ENCODE measurements at regions not wholly inside any gene's neighbourhood (a gene's known extent, or its start where the extent isn't known, plus 50 kb on each side); places are given as distances from the start of the nearest gene placed in this dataset.

DNA sequence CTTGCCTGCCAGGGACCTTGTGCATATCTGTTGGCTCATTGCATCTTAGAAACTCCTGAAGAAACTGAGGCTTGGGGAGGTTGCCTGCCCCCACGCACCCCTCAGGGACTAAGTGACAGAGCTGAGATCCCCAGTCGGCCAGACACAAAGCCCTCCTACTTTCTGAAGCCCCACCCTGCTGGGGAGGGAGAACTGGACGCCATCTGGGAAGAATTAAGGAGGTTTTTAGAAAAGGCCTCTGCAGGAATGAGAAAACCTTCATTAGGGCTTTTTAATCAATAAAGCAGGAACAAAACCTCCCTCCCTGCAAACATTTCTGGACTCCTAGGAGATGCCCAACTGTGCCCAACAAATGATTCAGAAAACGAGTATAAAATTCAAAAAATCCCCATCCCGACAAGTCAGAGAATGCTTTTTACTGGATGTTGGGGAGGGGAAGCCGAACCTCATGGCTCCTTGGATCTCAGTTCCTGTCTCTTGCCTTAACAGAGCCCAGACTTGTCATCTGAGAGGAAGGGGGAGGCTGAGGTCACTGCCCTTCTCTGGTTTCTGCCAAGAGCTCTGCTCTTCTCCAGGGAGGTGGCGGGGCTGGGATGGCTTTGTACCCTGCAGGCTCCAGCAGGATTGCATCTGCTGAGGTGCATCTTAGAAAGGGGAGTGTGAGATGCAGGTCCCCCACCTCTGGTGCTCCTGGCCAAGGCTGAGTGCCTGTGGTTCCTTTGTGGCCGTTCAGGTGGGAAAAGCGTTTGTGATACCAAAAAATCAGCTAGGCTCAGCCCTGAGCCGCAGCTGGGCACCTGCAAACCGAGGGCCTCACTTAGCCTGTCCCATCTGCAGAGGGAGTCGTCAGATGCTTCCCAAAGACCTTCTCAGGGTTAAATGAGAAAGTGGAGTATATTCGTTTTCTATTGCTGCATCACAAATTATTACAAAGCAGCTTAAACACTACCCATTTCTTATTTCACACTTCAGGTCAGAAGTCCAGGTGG, 142.4 kb downstream of the ZFP36L2 start:
- no peak for DNase-seq

DNA sequence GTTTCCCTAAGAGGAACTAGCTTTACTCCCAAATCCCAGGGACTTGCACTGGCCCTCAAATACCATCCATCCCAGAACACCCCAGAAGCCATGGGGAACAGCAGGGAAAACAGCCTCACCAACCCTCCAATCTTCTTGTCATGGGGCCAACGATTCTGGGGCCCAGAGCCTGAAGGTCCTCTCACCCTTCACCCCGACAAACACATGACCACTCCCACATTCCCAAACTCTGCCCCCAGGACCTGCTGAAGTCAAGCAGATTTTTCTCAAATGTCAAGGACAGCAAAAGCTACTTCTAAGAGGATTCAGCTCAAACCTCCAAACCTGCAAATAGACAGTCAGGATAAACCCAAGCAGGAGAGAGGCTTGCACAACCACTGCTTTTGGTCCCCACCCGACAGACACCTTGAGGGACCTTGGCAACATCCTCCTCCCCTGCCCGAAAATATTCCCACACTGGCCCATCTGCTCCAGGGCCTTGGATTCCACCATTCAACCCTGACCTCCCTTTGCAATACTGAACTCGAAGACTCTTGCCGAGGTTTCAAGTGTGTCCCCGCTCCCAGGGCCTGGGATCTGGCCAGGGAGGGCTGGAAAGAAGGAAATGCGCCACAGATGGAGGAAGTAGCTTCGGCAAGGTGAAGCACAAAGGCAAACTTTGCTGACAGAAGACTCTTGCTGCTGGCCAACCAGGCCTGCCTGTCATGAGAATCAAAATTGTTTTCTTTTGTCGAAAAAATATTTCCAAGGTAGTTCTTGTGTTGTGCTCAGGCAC, 143.3 kb downstream of the ZFP36L2 start:
- no peak for DNase-seq

DNA sequence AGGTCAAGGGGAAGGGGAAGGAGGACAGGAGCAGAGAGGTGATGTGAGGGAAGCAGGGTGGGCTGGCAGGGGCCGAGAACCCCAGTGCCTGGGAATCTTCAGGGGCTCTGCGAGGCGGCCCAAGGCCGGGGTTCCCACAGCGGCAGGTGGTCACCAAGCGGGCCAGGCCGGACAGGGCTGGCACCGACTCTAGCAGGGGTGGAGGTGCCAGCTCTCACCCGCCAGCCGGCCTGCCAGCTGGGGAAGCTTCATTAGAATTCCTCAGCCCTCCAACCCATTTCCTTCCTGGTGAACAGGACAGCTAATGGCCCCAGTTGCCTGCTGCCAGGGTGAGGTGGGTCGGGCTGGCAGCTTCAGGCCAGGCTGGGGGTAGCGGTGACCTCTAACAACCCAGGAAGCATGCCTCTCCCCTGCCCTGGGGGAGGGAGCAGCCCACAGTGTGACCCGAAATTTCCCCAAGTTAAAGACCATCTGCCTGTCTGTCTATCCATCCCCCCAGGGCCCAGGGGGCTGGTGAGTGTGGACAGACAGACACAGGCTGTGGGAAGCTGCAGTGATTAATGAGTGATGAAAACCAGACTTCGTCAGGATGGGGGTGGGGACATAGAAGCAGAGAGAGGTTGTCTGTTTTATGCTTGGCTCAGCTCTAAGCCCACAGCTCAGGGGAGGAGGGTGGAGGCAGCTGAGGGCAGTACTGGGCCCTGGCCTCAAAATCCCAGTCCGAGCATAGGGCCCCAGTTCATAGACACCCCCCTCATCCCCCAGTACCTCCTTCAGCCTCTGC, 144.1 kb downstream of the ZFP36L2 start:
- no peak for DNase-seq

DNA sequence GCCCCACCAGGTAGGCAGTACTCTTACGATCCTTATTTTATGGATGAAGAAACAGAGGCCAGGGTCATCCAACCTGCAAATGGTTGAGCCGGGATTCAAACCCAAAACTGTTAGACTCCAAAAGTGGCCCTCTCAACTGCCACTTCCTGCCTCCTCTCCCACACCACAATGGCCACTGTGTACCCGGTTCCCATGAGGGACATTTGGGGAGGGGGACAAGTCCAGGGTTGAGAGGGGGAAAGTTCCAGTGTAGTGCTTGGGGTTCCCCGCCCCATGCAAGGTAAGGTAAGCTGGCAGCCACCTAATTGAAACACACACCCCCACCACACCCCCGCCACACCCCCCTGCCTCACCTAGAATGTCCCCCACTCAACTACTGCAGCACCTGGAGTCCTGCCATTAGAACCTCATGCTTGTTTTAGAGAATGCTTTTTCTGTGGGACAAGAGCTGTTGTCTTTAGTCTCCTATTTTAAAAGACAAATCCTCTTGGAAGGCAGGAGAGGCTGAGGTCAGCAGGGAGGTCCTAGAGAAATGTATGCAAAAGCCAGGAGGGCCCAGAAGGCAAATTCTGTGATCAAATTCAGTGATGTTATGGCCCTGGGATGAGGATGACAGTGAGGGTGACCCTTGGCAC, 145.2 kb downstream of the ZFP36L2 start:
- no peak for DNase-seq

DNA sequence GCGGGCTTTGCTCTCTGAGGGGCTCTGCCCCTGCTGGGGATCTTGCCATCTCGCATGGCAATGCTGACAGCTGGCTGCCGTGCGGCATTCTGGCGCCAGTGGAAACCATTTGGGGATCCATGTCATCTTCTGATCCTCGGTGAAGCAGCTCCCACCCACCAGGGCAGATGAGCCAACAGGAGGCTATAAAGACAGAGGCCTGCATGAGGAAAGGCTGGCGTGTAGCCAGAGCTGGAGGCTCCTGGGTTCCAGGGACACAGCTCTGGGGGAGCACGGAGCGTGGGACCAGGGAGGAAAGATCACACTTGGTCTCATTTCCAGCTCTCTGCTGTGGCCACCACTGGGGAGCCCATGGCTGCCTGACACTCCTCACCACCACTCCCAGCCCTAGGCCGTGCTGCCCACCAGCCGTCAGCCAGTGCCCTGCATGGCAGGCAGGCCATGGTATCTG, 145.8 kb downstream of the ZFP36L2 start:
- DNase-seq, result no peak

DNA sequence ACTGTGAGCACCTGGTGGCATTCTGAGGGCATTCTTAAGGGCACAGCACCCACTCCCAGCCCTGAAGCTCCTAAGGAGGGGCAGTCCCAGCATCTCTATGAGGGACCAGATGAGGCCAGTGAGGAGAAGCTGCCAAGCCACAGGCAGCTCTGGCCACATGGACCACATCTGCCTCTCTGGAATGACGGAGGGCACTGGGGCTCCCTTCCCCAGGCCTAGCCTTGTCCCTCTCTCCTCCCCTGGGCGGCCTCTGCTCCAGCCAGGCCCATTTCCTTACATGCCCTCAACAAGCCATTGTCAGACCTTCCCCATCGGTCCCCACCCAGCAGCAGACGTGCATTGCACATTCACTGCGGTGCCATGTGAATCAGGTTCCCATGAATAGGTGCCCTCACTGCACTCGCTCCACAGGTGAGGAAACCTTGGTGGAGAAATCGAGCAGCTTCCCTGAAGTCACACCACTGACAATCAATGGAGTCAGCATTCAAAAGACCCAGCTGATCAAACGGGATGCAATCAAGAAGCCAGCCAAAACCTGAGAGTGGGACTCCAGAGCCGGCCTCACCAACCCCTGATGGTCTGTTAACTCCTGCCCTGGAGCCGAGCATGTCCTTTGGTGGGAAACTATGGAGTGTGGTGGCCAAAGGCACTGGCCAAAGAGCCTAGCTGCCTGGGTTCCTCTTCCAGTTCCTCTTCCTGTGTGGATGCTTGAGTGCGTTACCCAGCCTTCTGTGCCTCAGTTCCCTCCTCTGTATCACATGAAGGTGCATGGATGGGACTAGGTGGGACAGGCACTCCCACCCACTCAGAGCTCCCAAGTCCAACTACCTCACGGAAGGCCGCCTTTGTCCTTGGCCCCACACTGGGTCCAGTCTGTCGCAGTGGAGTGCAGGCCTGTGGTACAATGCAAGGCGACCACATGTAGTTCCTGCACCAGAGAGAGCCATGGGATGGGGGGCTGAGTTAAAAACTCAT, 147.3 kb downstream of the ZFP36L2 start:
- no peak for DNase-seq

DNA sequence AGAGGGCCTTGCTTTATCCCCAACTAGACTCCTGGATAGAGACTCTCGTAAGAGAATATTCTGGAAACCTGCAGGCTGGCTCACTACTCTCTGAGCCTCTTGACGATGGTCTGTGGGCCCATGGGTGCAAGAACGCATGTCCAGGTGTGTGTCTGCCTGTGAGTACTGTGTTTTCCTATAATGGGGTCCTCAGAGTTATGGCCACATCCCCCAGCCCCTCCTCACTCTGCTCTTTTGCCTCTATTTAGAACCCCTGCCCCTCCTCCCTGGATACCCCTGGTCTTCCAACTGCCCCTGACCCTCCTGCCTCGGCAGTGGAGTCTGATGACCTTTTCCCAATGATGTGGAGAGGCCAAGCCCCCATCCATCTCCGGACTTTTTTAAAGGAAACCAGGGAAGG, 148.1 kb downstream of the ZFP36L2 start:
- DNase-seq, result no peak

DNA sequence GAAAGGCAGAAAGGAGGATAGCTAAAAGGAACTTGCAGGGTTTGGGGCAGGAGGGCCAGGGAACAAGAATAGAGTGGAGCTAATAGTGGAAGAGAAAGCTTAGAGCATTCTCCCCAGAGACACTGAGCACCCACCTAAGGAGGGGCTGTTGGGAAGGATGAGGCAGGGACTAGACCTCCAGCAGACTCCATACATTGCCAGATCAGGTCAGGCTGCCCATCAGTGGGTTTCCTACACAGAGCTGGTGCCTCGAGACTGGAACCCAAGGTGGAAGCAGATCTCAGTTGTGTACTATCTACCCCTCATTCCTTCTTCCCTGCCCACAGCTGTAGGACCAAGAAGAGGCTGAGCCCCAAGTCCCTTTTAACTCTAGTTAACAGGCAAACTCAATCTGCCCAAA, 148.5 kb downstream of the ZFP36L2 start:
- DNase-seq, result no peak

DNA sequence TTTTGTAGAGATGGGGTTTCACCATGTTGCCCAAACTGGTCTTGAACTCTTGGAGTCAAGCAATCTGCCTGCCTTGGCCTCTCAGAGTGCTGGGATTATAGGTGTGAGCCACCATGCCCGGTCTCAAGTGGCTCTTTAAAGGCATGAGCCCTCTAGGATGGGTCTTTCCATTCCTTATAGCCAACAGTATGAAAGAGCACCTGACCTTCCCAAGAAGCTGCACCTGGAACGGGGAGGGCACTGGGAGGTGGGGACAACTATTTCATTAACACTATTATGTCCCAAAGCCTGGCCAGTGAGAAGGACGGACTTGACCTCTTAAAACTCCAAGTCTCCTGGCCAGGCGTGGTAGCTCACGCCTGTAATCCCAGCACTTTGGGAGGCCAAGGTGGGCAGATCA, 149.7 kb downstream of the ZFP36L2 start:
- no peak for DNase-seq

DNA sequence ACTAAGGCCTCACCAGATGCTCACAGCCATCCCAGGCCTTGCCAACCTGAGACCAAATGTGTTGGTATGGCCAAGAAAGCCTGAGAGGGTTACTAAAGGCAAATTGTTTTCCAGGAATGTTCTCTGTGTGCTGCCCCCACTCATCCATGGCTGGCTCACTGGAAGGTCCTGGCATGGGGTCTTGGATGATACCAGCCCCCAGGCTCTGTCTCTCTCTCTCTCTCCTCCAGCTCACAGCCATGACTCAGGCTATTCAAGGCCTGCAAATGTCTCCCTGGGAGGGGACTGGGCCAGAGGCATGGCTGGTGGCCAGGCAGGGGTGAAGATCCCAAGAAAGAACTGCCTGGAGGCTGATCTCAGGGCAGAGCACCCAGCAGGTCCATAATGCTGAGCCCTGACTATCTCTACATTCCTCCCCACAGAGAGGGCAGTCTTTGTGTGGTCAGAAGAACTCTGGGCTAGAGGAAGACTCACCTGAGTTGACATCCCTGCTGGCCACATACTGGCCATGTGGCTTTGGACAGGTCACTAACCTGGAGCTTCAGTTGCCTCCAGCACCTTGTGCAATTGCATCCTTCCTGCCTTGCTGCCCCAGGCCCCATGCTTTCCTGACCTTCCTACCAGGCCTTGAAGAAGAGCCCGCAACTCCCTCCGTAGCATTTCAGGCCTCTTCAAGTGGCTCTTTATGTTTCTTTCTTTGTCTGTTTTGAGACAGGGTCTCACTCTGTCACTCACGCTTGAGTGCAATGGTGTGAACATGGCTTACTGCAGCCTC, 150.4 kb downstream of the ZFP36L2 start:
- DNase-seq, result no peak

DNA sequence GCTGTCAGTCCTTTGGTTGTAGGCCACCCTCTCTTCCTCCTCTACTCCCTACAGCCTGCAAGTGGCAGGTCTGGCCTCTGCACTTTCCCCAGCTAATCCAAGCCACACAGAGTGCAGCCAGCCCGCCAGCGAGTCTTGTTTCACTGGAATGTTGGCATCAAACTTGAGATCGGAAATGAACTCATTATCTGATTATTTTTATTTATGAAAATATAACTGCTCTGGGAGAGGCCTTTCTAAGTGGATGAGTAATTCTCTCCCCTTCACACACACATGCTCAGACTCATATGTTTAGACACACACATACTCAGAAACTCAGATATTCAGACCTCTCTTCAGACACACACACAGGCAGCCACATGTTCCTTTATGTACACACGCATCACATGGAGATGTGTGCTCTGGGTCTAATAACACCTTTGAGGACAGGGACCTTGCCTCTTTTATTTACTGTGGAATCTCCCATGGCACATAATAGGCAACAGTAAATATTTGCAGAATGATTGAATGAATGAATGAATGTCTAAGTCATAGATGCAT, 151.3 kb downstream of the ZFP36L2 start:
- no peak for DNase-seq

DNA sequence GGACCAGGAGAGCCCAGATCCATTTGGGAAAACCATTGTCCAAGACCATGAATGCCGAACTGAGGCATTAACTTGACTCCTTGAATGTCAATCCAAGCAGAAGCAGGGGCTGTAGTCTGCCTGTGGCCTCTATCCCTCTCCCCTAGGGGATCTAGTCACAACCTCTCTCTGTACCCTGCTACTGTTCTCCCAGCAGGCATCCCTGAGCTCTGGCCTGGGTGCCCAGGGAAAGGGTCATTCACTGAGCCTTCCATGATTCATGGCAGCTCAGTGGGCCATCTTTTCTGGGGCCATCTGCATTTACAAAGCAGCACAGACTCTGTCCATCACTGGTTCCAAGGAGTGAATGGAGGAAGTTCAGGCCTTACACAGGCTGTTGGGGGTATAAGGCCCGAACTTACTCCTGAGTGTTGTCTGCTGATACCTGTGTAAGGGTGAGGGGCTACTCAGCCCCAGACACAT, 151.8 kb downstream of the ZFP36L2 start:
- DNase-seq, result no peak

DNA sequence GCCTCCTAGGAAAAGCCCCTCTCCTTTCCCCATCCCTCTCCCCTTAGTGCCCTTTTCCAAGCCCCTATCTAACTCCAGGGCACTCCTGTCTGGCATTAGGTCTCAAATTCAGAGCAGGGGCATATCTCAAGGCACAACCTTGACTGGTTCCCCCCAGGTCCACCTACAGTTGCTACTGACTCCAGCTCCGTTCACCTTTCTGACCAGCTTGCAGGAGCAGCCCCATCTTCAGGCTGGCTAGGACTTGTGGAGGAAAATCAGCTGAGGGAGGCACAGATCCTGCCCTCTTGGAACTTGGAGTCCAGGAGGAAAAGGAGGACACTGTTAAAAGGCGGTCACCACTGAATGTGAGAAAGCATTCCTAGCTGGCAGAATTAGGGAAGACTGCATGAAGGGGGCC, 152.4 kb downstream of the ZFP36L2 start:
- no peak for DNase-seq

DNA sequence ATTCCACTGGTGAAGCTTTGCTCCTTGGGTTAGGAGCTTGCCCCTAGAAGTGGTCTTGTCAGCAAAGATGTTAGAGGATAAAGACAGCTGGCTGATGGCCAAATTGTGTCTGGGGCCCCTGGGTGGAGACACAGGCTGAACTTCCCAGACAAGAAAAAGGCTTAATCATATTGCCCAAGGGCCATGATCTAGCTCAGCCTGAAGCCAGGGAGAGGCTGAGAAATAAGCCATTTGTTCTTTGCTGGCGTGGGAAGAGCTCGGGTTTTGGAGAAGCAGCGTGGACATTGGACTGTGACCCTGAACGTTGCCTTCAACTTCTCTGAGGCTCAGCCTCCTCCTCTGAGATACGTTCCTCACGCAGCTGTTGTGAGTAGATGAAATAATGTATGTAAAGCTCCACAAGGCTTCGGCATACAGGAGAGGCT, 153.0 kb downstream of the ZFP36L2 start:
- DNase-seq, result no peak

DNA sequence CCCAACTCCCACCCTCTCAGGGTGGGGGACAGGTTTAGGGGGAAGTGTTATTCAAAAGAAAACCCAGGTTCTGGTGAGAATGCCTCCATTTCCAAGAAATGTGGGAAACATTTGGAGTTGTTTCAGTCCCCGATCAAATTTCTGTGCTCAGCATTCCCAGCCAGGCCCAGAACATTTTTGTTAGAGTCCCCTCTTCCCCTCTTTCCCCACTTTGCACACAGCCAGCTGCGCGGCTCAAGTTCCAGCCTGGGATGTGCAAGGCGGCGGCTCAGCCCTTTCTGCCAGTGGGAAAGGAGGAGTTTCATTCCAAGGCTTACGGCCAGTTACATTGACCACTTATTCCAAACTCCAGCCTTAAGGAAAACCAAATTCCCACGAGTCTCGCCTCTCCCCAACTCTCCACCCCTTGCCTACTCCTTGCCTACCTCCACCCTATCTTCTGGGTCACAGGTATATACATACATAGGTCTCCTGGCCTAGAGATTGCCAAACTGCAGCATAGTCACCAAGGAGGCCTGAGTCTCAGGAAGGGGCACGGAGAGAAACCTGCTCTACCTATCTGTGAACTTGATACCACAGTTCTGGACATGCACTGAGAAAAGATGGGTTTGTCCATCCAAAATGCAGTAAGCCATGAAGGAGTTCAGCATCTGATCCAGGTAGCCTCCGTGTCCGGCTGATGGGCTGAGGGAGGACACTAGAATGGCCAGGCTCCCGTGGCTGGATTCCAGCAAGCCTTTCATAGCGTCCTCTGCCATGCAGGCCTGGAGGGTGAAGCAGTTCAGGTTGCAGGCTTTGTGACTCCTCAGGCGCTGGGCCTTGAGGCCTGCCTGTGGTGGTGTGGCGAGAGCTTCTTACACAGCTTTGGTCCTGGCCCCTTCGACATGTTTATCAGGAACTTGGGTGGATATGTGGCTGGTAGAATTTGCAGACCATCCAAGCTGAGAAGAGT, 154.5 kb downstream of the ZFP36L2 start:
- DNase-seq, result no peak

DNA sequence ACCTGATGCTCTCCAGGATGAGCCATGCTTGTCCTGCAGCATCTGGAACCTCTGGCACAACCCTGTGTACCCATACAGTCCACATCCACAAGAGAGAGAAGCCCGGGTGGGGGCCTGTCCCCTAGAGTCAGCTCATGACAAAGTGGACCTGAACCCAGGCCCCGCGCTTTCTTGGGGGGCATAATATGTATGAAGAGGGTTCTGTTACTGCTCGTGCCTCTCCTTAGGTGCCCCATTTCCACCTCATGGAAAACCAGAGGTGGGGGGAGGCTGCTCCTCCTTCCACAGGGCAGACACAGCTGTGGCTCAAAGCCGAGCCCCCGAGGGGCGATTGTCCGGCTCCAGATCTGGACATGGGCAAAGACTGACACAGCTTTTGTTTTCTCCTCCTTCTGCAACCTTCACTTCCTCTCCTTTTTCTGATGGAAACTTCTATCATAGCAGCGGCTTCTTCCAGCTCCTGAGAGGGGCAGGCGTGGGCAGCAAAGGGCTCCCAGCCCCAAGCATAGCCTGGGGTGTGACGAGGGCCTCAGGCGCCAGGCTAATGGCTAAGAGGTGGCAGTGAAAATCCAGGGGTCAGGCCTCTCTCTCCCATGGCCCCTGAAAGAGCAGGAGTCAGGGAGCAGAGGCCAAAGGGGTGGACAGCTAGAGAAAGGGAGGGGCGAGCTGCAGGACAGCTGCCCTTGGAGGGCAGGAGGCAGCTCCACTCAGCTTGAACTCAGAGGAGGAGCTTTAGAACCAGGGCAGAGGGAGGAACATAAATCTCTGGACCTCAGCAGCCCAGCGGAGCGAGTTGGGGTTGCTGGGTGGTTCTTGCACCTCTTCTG, 155.5 kb downstream of the ZFP36L2 start:
- DNase-seq, result no peak

DNA sequence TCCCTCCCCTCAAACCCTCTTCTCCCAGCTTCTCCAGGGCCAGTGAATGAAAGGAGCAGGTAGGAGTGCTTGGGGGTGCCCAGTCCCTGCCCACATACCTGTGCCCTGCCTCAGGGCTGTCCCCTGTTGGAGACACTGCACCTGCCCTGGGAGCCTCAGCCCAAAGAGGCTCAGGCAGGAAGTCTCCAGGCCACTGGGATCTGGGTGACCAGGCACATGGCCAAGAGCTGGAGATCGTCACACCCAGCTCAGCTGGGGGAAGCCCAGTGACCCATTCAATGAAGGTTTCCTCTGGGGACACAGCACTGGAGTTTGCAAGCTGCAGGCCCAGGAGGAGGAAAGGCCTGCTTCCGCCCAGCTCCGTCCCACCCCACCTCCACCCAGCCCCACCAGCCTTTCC, 156.4 kb downstream of the ZFP36L2 start:
- DNase-seq, result no peak

Data from activated T-cell treated with anti-CD3 and anti-CD28 coated beads, Interleukin-2, amount 50 U/mL, for 1 hour (primary cell).